ENCODE measurements at regions not wholly inside any gene's neighbourhood (a gene's known extent, or its start where the extent isn't known, plus 50 kb on each side); places are given as distances from the start of the nearest gene placed in this dataset.

GRCh38 chr7:131105799-131106680, 221.6 kb upstream of the MKLN1 start:
- peak; percentile 80 for DNase-seq (ENCODE audit: low read depth)
- TF ChIP-seq CTCF (conservative IDR thresholded peaks at IDR 0.05; ENCODE audit: low read depth, low read length): no peak
- H3K4me3 ChIP-seq (ENCODE audit: low read depth, low read length): peak overlapping the region; percentile 99

GRCh38 chr7:131106681-131107336, 220.9 kb upstream of the MKLN1 start:
- DNase-seq (ENCODE audit: low read depth): no peak
- peak; percentile 3 for TF ChIP-seq CTCF (conservative IDR thresholded peaks at IDR 0.05; ENCODE audit: low read depth, low read length)
- H3K4me3 ChIP-seq (ENCODE audit: low read depth, low read length): peak overlapping the region; percentile 99

GRCh38 chr7:131107337-131108211, 220.1 kb upstream of the MKLN1 start:
- DNase-seq (ENCODE audit: low read depth): peak; percentile 93
- no peak for TF ChIP-seq CTCF (conservative IDR thresholded peaks at IDR 0.05; ENCODE audit: low read depth, low read length)
- peak overlapping the region; percentile 99 for H3K4me3 ChIP-seq (ENCODE audit: low read depth, low read length)

- H3K4me3 ChIP-seq (ENCODE audit: low read depth, low read length): peak overlapping the region; percentile 99
- peak; percentile 52 for DNase-seq (ENCODE audit: low read depth)
- TF ChIP-seq CTCF (conservative IDR thresholded peaks at IDR 0.05; ENCODE audit: low read depth, low read length): no peak
Observed at GRCh38 chr7:131108212-131108940, 219.3 kb upstream of the MKLN1 start.

- no peak for TF ChIP-seq CTCF (conservative IDR thresholded peaks at IDR 0.05; ENCODE audit: low read depth, low read length)
- H3K4me3 ChIP-seq (ENCODE audit: low read depth, low read length): peak overlapping the region; percentile 74
- DNase-seq (ENCODE audit: low read depth): peak; percentile 48
Observed at GRCh38 chr7:131109011-131109758, 218.5 kb upstream of the MKLN1 start.
